Activated CD8-positive, alpha-beta memory T cell treated with anti-CD3 and anti-CD28 coated beads, Interleukin-2, amount 10 ng/mL, durations not matched to agents 7 days and 5 days (primary cell): ENCODE measurements at regions not wholly inside any gene's neighbourhood (a gene's known extent, or its start where the extent isn't known, plus 50 kb on each side); places are given as distances from the start of the nearest gene placed in this dataset.
"Not testable (repeated sequence)": the region's sequence is repeated elsewhere in the genome, so short reads cannot be mapped to it uniquely, and the experiment has no call there.

ENCODE experiments used
- ATAC-seq: fragments of 150-1000 bp; cut with Tn5 transposase; one replicate; pipeline ENCODE4 v1.10.0; 2021; ENCODE audit warnings: moderate library complexity
- CTCF ChIA-PET: fragments of 350-600 bp; sonication (Branson Sonifier 250); formaldehyde crosslinking; loops from one replicate; lab custom pipeline; 2021; ENCODE audit warnings: antibody characterized with exemption; lab: Charles Lee
- DNase-seq: peaks from one replicate; pipeline ENCODE4 v3.0.0-alpha.2; 2020
- H3K27ac Mint-ChIP-seq: one replicate; pipeline ENCODE4 v1.8.0; 2021; ENCODE audit warnings: mild to moderate bottlenecking, mixed read lengths
- H3K27me3 Mint-ChIP-seq: one replicate; pipeline ENCODE4 v1.8.0; 2021; ENCODE audit warnings: mixed read lengths
- H3K36me3 Mint-ChIP-seq: one replicate; pipeline ENCODE4 v1.8.0; 2021; ENCODE audit warnings: mild to moderate bottlenecking, mixed read lengths
- H3K4me1 Mint-ChIP-seq: one replicate; pipeline ENCODE4 v1.8.0; 2021; ENCODE audit warnings: mixed read lengths
- H3K4me3 Mint-ChIP-seq: one replicate; pipeline ENCODE4 v1.8.0; 2021; ENCODE audit warnings: mild to moderate bottlenecking, moderate library complexity, mixed read lengths
- H3K9me3 Mint-ChIP-seq: one replicate; pipeline ENCODE4 v1.8.0; 2022; ENCODE audit warnings: low read depth, mixed read lengths

GRCh38 chrX:129092757-129093156 is 430.5 kb downstream of the SMARCA1 start:
- ATAC-seq: no peak
- H3K9me3 Mint-ChIP-seq: no peaks in the 10 kb centered on the region
- H3K27ac Mint-ChIP-seq: no peak overlapping the region
- CTCF ChIA-PET: no interaction called here
- H3K36me3 Mint-ChIP-seq: no peaks in the 10 kb centered on the region
- no peak for DNase-seq
- no peak overlapping the region for H3K4me3 Mint-ChIP-seq
- no peaks in the 10 kb centered on the region for H3K4me1 Mint-ChIP-seq
- H3K27me3 Mint-ChIP-seq: no peaks in the 10 kb centered on the region

- Mint-ChIP-seq H3K27ac (no peak overlapping the region), H3K36me3 (no peaks in the 10 kb centered on the region), H3K9me3 (no peaks in the 10 kb centered on the region), H3K4me1 (no peaks in the 10 kb centered on the region), H3K27me3 (no peaks in the 10 kb centered on the region), H3K4me3 (no peak overlapping the region)
- ATAC-seq: no peak
- CTCF ChIA-PET: no interaction called here
- no peak for DNase-seq
Observed at GRCh38 chrX:129092242-129092641, 431.0 kb downstream of the SMARCA1 start.

GRCh38 chrX:129091097-129091496 is 432.2 kb downstream of the SMARCA1 start:
- CTCF ChIA-PET: no interaction called here
- ATAC-seq: no peak
- no peak for DNase-seq

GRCh38 chrX:129086802-129087201 is 436.5 kb downstream of the SMARCA1 start:
- DNase-seq (no peak), ATAC-seq (no peak)
- Mint-ChIP-seq H3K9me3 (no peaks in the 10 kb centered on the region), H3K4me1 (no peaks in the 10 kb centered on the region), H3K27ac (no peak overlapping the region), H3K4me3 (no peak overlapping the region), H3K36me3 (no peaks in the 10 kb centered on the region), H3K27me3 (no peaks in the 10 kb centered on the region)
- CTCF ChIA-PET: no interaction called here

More at GRCh38 chrX:129091097-129091496, 432.2 kb downstream of the SMARCA1 start:
- Mint-ChIP-seq H3K36me3 (no peaks in the 10 kb centered on the region), H3K4me3 (no peak overlapping the region), H3K9me3 (no peaks in the 10 kb centered on the region), H3K27me3 (no peaks in the 10 kb centered on the region), H3K27ac (no peak overlapping the region), H3K4me1 (no peaks in the 10 kb centered on the region)

- CTCF ChIA-PET, H3K4me3 Mint-ChIP-seq, H3K27me3 Mint-ChIP-seq, H3K36me3 Mint-ChIP-seq, H3K4me1 Mint-ChIP-seq, H3K27ac Mint-ChIP-seq, ATAC-seq, DNase-seq, H3K9me3 Mint-ChIP-seq: not testable (repeated sequence)
Observed at GRCh38 chrX:129084291-129084690, 439.0 kb downstream of the SMARCA1 start.

- no peak overlapping the region for H3K4me3 Mint-ChIP-seq
- DNase-seq (no peak), ATAC-seq (no peak)
- CTCF ChIA-PET: no interaction called here
- no peaks in the 10 kb centered on the region for H3K27me3 Mint-ChIP-seq
- no peaks in the 10 kb centered on the region for H3K36me3 Mint-ChIP-seq
- H3K4me1 Mint-ChIP-seq: no peaks in the 10 kb centered on the region
- H3K9me3 Mint-ChIP-seq: no peaks in the 10 kb centered on the region
- H3K27ac Mint-ChIP-seq: no peak overlapping the region
Observed at GRCh38 chrX:129077424-129078170, 445.7 kb downstream of the SMARCA1 start.

- CTCF ChIA-PET: no interaction called here
- H3K27me3 Mint-ChIP-seq: no peaks in the 10 kb centered on the region
Observed at GRCh38 chrX:129071390-129071789, 451.9 kb downstream of the SMARCA1 start.

GRCh38 chrX:129065895-129066294 is 457.4 kb downstream of the SMARCA1 start:
- no peak overlapping the region for H3K27ac Mint-ChIP-seq
- DNase-seq: no peak
- no peaks in the 10 kb centered on the region for H3K36me3 Mint-ChIP-seq
- no peaks in the 10 kb centered on the region for H3K9me3 Mint-ChIP-seq
- H3K4me3 Mint-ChIP-seq: no peak overlapping the region
- CTCF ChIA-PET: no interaction called here
- ATAC-seq: no peak
- no peaks in the 10 kb centered on the region for H3K4me1 Mint-ChIP-seq
- H3K27me3 Mint-ChIP-seq: no peaks in the 10 kb centered on the region

More at GRCh38 chrX:129071390-129071789, 451.9 kb downstream of the SMARCA1 start:
- no peak overlapping the region for H3K4me3 Mint-ChIP-seq
- ATAC-seq (no peak), DNase-seq (no peak)
- no peak overlapping the region for H3K27ac Mint-ChIP-seq
- H3K36me3 Mint-ChIP-seq: no peaks in the 10 kb centered on the region
- H3K9me3 Mint-ChIP-seq: no peaks in the 10 kb centered on the region
- H3K4me1 Mint-ChIP-seq: no peaks in the 10 kb centered on the region

- Mint-ChIP-seq H3K27ac (no peak overlapping the region), H3K4me3 (no peak overlapping the region), H3K27me3 (no peaks in the 10 kb centered on the region), H3K4me1 (no peaks in the 10 kb centered on the region), H3K9me3 (no peaks in the 10 kb centered on the region), H3K36me3 (no peaks in the 10 kb centered on the region)
- CTCF ChIA-PET: no interaction called here
- ATAC-seq (no peak), DNase-seq (no peak)
Observed at GRCh38 chrX:129058405-129058804, 464.9 kb downstream of the SMARCA1 start.

- H3K4me1 Mint-ChIP-seq: no peaks in the 10 kb centered on the region
- no peaks in the 10 kb centered on the region for H3K9me3 Mint-ChIP-seq
- no peak overlapping the region for H3K27ac Mint-ChIP-seq
- CTCF ChIA-PET: no interaction called here
- no peaks in the 10 kb centered on the region for H3K36me3 Mint-ChIP-seq
- H3K27me3 Mint-ChIP-seq: no peaks in the 10 kb centered on the region
- no peak for DNase-seq
- ATAC-seq: no peak
- no peak overlapping the region for H3K4me3 Mint-ChIP-seq
Observed at GRCh38 chrX:129043138-129043537, 480.2 kb downstream of the SMARCA1 start.

GRCh38 chrX:129041319-129041718 is 482.0 kb downstream of the SMARCA1 start:
- Mint-ChIP-seq H3K27me3 (no peaks in the 10 kb centered on the region), H3K27ac (no peak overlapping the region), H3K9me3 (no peaks in the 10 kb centered on the region), H3K4me1 (no peaks in the 10 kb centered on the region), H3K4me3 (no peak overlapping the region), H3K36me3 (no peaks in the 10 kb centered on the region)
- no peak for DNase-seq
- no peak for ATAC-seq
- CTCF ChIA-PET: no interaction called here

- Mint-ChIP-seq H3K27ac (no peak overlapping the region), H3K4me1 (no peaks in the 10 kb centered on the region), H3K27me3 (no peaks in the 10 kb centered on the region), H3K4me3 (no peak overlapping the region), H3K9me3 (no peaks in the 10 kb centered on the region), H3K36me3 (no peaks in the 10 kb centered on the region)
- CTCF ChIA-PET: no interaction called here
- DNase-seq (no peak), ATAC-seq (no peak)
Observed at GRCh38 chrX:129040124-129040523, 483.2 kb downstream of the SMARCA1 start.

GRCh38 chrX:129039176-129039575 is 484.1 kb downstream of the SMARCA1 start:
- no peak for ATAC-seq
- Mint-ChIP-seq H3K4me3 (no peak overlapping the region), H3K9me3 (no peaks in the 10 kb centered on the region), H3K36me3 (no peaks in the 10 kb centered on the region), H3K4me1 (no peaks in the 10 kb centered on the region), H3K27me3 (no peaks in the 10 kb centered on the region), H3K27ac (no peak overlapping the region)
- CTCF ChIA-PET: no interaction called here
- no peak for DNase-seq

- Mint-ChIP-seq H3K27ac (no peak overlapping the region), H3K4me3 (no peak overlapping the region), H3K27me3 (no peaks in the 10 kb centered on the region), H3K36me3 (no peaks in the 10 kb centered on the region), H3K4me1 (no peaks in the 10 kb centered on the region), H3K9me3 (no peaks in the 10 kb centered on the region)
- no peak for ATAC-seq
- CTCF ChIA-PET: no interaction called here
- DNase-seq: no peak
Observed at GRCh38 chrX:129037389-129037788, 485.9 kb downstream of the SMARCA1 start.
